GM12878 (cell line): ENCODE measurements at regions not wholly inside any gene's neighbourhood (a gene's known extent, or its start where the extent isn't known, plus 50 kb on each side); places are given as distances from the start of the nearest gene placed in this dataset.

ENCODE experiments used
- E2F8 ChIP-seq: fragments of 450-650 bp; IDR thresholded peaks from 2 replicates; pipeline ENCODE4 v1.6.1; 2018; ENCODE audit warnings: mild to moderate bottlenecking, low read depth, moderate library complexity; ENCODE audit not compliant: partially characterized antibody
- IRF5 ChIP-seq: fragments of 450-650 bp; IDR thresholded peaks from 2 replicates; pipeline ENCODE4 v1.6.1; 2017; ENCODE audit warnings: borderline replicate concordance
- PRDM15 ChIP-seq: fragments of 450-650 bp; formaldehyde crosslinking; IDR thresholded peaks from 2 replicates; pipeline ENCODE4 v1.4.0; 2020; ENCODE audit warnings: mild to moderate bottlenecking, moderate library complexity
- RB1 ChIP-seq: fragments of 450-650 bp; formaldehyde crosslinking; IDR thresholded peaks from 2 replicates; pipeline ENCODE4 v1.6.1; 2017; ENCODE audit warnings: mild to moderate bottlenecking, borderline replicate concordance

- TF ChIP-seq PRDM15 (no peak), IRF5 (no peak), RB1 (no peak), E2F8 (no peak)
- TF ChIP-seq, all 136 proteins: peak for 0
Measured at GRCh38 chr4:24091639-24092233, 201.9 kb upstream of the PPARGC1A start (continued).
